KBM-7 (cell line): ENCODE measurements at regions not wholly inside any gene's neighbourhood (a gene's known extent, or its start where the extent isn't known, plus 50 kb on each side); places are given as distances from the start of the nearest gene placed in this dataset.
"Not testable (repeated sequence)": the region's sequence is repeated elsewhere in the genome, so short reads cannot be mapped to it uniquely, and the experiment has no call there.

Experiments used
- DNase-seq: peaks from one replicate; pipeline ENCODE4 v3.0.0-alpha.2; 2015
- in situ Hi-C: fragments of 300-500 bp; cut with MboI; formaldehyde crosslinking; loops from 2 replicates; pipeline ENCODE4 v1.14.3; 2020; ENCODE audit warnings: low sequenced_read_pairs, low pct_unique_long_range_greater_than_20kb, mixed read lengths

- DNase-seq, result peak; percentile 94
- in situ Hi-C loops, result no loop called here
Observed at GRCh38 chr13:27362064-27362751, 62.2 kb upstream of the GTF3A start.

- DNase-seq, in situ Hi-C loops: not testable (repeated sequence)
Observed at GRCh38 chr13:27363637-27364036, 60.8 kb upstream of the GTF3A start.

GRCh38 chr13:27367570-27367969, 56.8 kb upstream of the GTF3A start:
- in situ Hi-C loops, result no loop called here

GRCh38 chr13:27370305-27370872, 54.0 kb upstream of the GTF3A start:
- in situ Hi-C loops, result loop anchor here (10.0 kb wide), 1 partner anchor 444 kb away; no protein-coding TSS in a partner anchor
- DNase-seq, result no peak

More at GRCh38 chr13:27367570-27367969, 56.8 kb upstream of the GTF3A start:
- DNase-seq, result no peak

- in situ Hi-C loops, result loop anchor here (10.0 kb wide), 1 partner anchor 443 kb away; no protein-coding TSS in a partner anchor
- DNase-seq, result no peak
Observed at GRCh38 chr13:27371932-27372331, 52.5 kb upstream of the GTF3A start.

GRCh38 chr13:27372896-27373295, 51.5 kb upstream of the GTF3A start:
- DNase-seq, result no peak
- in situ Hi-C loops, result loop anchor here (10.0 kb wide), 1 partner anchor 442 kb away; no protein-coding TSS in a partner anchor

GRCh38 chr13:27374126-27374613, 50.2 kb upstream of the GTF3A start:
- in situ Hi-C loops, result loop anchor here (10.0 kb wide), 1 partner anchor 441 kb away; no protein-coding TSS in a partner anchor
- no peak for DNase-seq
